ENCODE measurements at regions not wholly inside any gene's neighbourhood (a gene's known extent, or its start where the extent isn't known, plus 50 kb on each side); places are given as distances from the start of the nearest gene placed in this dataset.
"Not testable (repeated sequence)": the region's sequence is repeated elsewhere in the genome, so short reads cannot be mapped to it uniquely, and the experiment has no call there.

DNA sequence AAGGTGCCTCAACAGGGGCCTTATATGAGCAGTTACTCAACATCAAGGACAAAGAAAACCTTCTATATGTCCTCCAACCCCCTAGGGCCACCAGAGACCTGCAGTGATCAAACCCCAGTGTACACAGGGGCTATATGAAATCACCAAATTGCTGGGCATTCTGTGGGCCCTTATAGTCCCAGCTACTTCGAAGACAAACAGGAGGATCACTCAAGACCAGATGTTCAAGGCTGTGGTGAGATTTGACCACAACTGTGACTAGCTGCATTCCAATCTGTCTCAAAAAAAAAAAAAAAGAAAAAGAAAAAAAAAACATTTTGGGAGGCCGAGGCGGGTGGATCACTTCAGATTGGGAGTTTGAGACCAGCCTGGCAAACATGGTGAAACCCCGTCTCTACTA, 51.0 kb upstream of the PRB2 start:
- DNase-seq, result no peak

- no peak for DNase-seq
Observed at GRCh38 chr12:11457996-11458645, 62.8 kb upstream of the PRB2 start.

DNA sequence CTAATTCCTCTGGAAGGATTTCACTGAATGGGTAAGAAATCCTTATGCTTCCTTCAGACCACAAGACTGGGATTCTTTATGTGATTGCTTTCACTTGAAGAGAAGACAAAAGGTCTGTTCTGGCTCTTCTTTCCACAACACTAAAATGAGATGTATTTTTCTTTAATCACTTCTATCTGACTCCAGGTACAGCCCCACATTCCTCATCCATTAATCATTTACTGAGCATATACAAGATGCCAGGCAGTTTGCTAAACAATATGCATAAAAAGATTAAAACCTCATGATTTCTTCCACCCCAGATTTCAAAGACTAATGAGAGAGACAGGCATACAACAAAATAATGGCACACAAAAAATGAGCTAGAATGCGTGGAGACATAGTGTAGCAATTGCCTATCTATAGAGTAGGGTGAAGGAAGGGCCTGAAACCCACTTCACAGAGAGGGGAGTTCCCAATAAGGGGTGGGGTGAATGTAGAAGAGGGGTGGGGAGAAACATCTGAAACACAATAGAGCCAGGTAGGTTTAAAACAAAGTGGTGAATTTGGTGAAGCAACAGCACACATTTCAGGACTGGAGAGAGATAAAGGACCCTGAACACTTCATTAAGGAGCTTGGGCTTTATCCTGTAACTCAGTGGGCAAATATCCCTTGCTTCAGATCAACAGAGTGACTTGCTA, 65.1 kb upstream of the PRB2 start:
- DNase-seq, result no peak

- no peak for DNase-seq
Observed at GRCh38 chr12:11461433-11461832, 66.1 kb upstream of the PRB2 start.

- no peak for DNase-seq
Observed at GRCh38 chr12:11477110-11477509, 81.7 kb upstream of the PRB2 start.

DNA sequence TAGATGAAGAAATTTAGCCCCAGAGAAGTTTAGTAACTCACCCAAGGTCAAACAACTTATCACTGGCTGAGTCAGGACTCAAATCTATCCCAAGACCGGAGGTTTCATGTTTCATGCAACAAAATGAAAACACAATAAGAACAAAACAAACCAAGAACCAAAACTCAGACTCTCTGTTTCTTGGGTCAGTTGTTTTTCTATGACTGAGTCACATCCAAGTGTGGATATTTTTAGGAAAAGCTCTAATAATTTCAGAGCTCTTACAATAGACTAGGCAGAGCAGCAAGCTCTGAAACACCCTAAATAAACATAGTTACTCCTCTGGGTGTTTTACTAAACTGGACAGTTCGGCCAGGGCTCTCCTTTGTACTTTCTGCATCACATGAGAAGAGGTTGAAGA, 87.6 kb upstream of the PRB2 start:
- DNase-seq, result no peak

DNA sequence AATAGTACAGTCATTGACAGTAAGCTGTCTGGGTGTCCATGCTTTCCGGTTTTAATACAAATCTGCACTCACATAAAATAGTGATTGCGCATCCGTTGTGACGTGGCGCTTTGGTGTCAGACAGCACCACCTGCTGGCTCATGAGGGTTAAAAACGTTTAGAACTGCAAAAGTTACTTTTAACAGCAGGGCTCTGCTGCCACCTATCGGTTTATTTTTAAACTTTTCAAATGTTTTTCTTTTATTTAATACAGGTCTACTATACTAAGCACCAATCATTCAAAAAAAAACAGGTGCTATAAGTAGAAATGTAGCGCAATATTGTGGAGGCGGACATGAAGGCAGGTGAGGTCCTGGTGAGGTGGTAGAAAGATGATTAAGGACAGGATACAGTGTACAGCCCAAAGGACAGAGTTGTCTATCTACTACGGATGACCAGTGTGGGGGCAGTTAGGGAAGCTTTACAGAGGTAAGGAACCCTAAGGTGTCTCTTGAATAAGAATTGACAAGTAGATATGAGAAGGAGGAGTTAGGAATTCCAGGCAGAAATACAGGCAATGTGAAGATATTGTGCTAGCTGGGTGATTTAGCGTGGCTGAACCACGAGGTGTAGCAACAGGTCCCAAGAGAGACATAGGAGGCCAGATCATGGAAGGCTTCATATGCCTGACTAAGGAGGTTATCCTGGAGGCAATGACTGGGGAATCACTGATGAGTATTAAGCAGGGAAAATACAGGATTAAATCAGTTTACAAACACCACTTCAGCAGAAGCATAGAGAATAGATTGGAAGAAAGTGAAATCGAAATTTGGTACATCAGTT, 91.5 kb upstream of the PRB2 start:
- DNase-seq, result peak; percentile 61

GRCh38 chr12:11496157-11496851, 100.9 kb upstream of the PRB2 start:
- DNase-seq, result no peak

GRCh38 chr12:11497438-11497837, 102.1 kb upstream of the PRB2 start:
- no peak for DNase-seq

- DNase-seq, result no peak
Observed at GRCh38 chr12:11497995-11498394, 102.6 kb upstream of the PRB2 start.

DNA sequence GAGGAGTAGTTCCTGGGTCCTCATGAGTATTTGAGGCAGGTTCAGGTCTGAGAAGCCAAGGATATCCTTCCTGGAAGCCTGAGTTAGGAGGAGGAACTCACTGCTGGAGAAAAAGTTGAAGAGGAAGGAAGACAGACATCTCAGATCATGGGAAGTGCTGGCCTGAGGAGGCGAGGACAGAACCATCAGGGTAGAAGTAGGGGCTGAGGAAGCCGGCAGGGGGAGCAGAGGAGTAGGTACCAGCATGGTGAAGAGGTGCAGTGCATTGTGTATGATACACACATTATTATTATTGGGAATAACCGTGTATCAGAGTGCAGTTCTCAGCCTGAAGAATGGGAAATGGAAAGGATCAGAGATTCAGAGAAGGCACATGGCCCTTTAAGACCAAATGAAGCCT, 103.2 kb upstream of the PRB2 start:
- DNase-seq, result not testable (repeated sequence)

- no peak for DNase-seq
Observed at GRCh38 chr12:11499806-11500187, 104.4 kb upstream of the PRB2 start.

- peak; percentile 56 for DNase-seq
Observed at GRCh38 chr12:11500188-11500860, 105.0 kb upstream of the PRB2 start.

GRCh38 chr12:11500861-11501230, 105.5 kb upstream of the PRB2 start:
- no peak for DNase-seq

GRCh38 chr12:11508699-11509098, 113.3 kb upstream of the PRB2 start:
- DNase-seq, result no peak

- DNase-seq, result no peak
Observed at GRCh38 chr12:11509326-11509725, 114.0 kb upstream of the PRB2 start.

- no peak for DNase-seq
Observed at GRCh38 chr12:11510671-11511070, 115.3 kb upstream of the PRB2 start.

DNA sequence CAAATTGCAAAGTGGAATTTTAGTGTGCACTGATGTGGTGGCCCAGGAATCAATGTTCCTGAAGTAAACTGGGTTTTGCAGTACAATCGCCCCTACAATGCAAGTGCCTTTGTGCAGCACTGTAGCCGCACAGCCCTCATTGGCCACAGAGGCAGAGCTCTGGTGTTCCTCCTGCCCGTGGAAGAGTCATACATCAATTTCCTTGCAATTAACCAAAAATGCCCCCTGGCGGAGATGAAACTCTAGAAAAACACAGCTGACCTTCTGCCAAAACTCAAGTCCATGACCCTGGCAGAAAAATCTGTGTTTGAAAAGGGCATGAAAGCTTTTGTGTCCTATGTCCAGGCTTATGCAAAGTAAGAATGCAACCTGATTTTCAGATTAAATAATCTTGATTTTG, 117.9 kb upstream of the PRB2 start:
- no peak for DNase-seq

DNA sequence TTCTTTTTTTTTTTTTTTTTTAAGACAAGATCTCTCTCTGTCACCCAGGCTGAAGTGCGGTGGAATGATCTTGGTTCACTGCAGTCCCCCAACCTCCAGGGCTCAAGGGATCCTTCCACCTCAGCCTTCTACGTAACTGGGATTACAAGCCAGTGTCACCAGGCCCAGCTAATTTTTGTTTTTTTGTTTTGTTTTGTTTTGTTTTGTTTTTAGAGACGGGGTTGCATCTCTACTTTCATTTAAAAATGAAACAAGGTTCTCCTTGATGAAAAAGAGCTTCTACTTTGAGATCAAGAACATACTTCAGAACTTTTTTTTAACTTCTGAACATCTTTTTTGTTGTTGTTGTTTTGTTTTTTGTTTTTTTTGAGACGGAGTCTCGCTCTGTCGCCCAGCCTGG, 121.7 kb upstream of the PRB2 start:
- no peak for DNase-seq

DNA sequence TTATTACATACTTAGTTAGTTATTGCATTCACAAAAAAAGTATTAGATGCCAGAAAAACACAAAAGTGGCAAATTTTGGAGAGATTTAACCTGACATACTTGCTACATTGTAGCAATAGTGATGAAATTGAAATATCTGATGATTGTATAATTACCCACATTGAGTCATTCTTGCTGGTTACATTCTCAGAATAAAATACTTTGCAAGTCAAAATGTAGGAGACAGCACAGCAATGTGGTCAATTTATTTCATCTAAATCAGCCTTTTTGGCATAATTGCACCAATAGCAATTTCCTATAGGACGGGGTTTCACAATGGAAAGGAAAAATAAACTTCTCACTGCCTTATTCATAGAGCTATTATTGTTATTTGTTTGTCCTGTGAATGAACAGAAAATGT, 125.0 kb upstream of the ETV6 start:
- no peak for DNase-seq

- no peak for DNase-seq
Observed at GRCh38 chr12:11534064-11534463, 115.4 kb upstream of the ETV6 start.

DNA sequence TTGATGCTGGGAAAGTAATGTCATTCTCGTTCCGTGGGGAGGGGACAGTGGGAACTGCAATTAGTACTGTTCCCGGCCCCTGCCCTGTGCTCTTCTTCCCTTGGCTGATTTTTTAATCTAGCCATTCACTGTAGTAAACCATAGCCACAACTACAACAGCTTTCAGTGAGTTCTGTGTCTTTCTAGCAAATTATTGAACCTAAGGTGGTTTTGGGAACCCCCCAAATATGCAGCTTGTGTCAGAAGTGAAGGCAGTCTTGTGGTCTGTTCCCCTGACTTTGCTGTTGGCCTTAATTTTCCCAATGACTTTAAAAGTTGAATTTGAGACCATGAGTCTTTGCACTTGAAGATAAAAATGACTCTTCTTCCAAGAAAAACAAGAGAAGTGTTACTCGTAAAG, 114.3 kb upstream of the ETV6 start:
- no peak for DNase-seq

DNA sequence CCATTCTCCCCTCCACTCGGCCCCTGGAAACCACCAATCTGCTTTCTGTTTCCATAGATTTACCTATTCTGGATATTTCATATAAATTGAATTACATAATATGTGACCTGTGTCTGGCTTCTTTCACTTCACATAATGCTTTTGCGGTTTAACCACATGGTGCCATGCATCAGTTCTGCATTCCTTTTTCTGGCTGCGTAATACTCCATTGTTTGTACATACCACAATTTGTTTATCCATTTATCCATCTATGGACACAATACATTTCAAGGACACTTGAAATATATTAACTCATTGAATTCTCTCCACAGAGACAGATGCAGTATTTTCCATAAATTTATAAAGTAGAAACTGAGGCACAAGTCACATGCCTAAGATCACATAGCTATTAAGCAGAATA, 110.3 kb upstream of the ETV6 start:
- DNase-seq, result no peak

All from activated effector memory CD4-positive, alpha-beta T cell treated with Interleukin-2 at 50 U/mL for 16 hours (primary cell).